HUES64 (cell line): ENCODE measurements at regions not wholly inside any gene's neighbourhood (a gene's known extent, or its start where the extent isn't known, plus 50 kb on each side); places are given as distances from the start of the nearest gene placed in this dataset.

Source experiments
- H3K27ac ChIP-seq: 2 replicates; pipeline ENCODE4 v1.7.0; 2013; ENCODE audit warnings: low read depth, low read length, inconsistent platforms
- H3K27me3 ChIP-seq: 2 replicates; pipeline ENCODE4 v1.6.1; 2013; ENCODE audit warnings: mild to moderate bottlenecking, low read length; ENCODE audit not compliant: insufficient read depth
- H3K36me3 ChIP-seq: 2 replicates; pipeline ENCODE4 v1.6.1; 2013; ENCODE audit warnings: mild to moderate bottlenecking, low read length; ENCODE audit not compliant: insufficient read depth
- H3K4me1 ChIP-seq: 2 replicates; pipeline ENCODE4 v1.6.1; 2013; ENCODE audit warnings: mild to moderate bottlenecking, low read length, moderate library complexity; ENCODE audit not compliant: insufficient read depth
- H3K4me3 ChIP-seq: 2 replicates; pipeline ENCODE4 v1.5.1; 2013; ENCODE audit warnings: mild to moderate bottlenecking, low read length, moderate library complexity
- H3K9ac ChIP-seq: 2 replicates; pipeline ENCODE4 v1.6.1; 2013; ENCODE audit warnings: mild to moderate bottlenecking, low read depth, low read length
- H3K9me3 ChIP-seq: 2 replicates; pipeline ENCODE4 v1.6.1; 2013; ENCODE audit warnings: low read depth, low read length; ENCODE audit not compliant: insufficient read depth
- WGBS: fragments of 150-250, 120-280 bp; methylation state at CpG from one replicate; pipeline ENCODE4 v1.1.7; 2013; ENCODE audit warnings: missing lambda C conversion rate; 5-methylcytosine and 5-hydroxymethylcytosine counted together

DNA sequence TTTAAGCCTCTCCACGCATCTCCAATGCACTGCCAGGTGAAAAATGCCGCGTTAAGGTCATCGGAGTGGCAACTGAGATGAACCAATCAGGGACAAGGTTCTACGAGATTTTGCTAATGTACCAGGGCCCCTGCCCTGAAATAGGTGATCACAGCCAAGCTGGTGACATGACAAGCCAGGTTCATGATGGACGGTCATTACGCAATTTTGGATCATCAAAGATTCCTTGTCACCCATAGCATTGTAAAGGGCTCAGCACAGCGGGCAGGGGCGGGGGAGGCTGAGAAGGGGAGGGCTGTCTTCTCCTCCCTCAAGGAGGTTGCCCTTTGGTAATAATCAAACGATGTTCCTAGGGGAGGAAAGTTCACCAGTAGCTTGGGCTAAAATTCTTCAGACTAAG, 475.5 kb downstream of the NPHP4 start:
- whole genome bisulfite sequencing = 93% methylated on average over 10 of the region's 10 CpGs
- no peaks in the 10 kb centered on the region for H3K27me3 ChIP-seq
- H3K27ac ChIP-seq = no peak overlapping the region
- H3K36me3 ChIP-seq = no peaks in the 10 kb centered on the region
- no peaks in the 10 kb centered on the region for H3K9me3 ChIP-seq
- no peak overlapping the region for H3K9ac ChIP-seq
- no peaks in the 10 kb centered on the region for H3K4me1 ChIP-seq
- no peak overlapping the region for H3K4me3 ChIP-seq

DNA sequence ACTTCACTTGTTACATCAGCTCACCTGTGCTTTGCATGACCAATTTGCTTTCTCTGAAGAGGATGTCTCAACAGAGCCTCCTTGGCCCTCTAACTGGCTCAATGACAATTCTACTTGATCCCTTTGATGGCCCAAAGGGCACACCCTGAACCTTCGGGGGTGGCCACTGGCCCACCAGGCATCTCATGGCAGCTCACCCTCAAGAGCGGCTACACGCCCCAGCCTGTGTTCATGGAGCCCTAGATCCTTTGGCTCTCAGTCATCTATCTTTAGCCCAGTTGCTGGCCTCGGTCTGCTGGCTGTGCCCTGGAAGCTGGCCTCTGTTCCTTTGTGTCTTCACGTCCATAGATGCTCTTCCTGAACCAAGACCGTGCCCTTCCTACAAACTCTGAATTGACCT, 476.7 kb downstream of the NPHP4 start:
- no peak overlapping the region for H3K27ac ChIP-seq
- H3K36me3 ChIP-seq = no peaks in the 10 kb centered on the region
- H3K4me3 ChIP-seq = no peak overlapping the region
- no peaks in the 10 kb centered on the region for H3K4me1 ChIP-seq
- WGBS = 93% methylated on average over 6 of the region's 6 CpGs
- H3K9ac ChIP-seq = no peak overlapping the region
- H3K27me3 ChIP-seq = no peaks in the 10 kb centered on the region
- H3K9me3 ChIP-seq = no peaks in the 10 kb centered on the region

DNA sequence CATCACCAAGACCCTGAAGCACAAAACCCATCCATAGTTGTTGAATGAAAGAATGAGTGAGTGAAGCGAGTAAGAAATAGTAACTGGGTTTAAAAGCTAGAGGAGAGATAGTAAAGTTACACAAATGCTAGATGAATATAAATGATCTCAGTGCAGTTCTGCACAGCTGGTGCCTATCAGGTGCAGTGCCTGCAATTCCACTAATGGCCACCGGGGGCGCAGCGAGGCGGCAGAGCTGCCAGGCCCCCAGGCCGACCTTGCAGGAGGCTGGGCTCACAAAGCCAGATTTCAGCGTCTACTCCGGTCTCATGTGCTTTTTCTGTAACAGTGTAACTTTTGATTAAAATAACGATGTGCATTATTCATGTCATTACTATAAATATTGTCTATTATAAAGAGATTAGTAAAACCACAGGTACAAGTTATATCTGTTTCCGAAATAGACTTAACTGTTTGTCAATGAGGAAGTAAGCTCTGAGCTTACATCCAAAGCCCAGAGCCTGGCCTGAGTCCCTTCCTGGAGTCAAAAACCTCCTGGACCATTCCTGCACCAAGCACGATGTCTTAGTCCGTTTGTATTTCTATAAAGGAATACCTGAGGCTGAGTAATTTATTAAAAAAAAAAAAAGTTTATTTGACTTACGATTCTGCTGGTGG, 477.6 kb downstream of the NPHP4 start:
- Histone ChIP-seq H3K36me3 (no peaks in the 10 kb centered on the region), H3K4me1 (no peaks in the 10 kb centered on the region), H3K27ac (no peak overlapping the region), H3K9me3 (no peaks in the 10 kb centered on the region), H3K9ac (no peak overlapping the region), H3K4me3 (no peak overlapping the region), H3K27me3 (no peaks in the 10 kb centered on the region)
- 38% methylated on average over 11 of the region's 13 CpGs for WGBS

DNA sequence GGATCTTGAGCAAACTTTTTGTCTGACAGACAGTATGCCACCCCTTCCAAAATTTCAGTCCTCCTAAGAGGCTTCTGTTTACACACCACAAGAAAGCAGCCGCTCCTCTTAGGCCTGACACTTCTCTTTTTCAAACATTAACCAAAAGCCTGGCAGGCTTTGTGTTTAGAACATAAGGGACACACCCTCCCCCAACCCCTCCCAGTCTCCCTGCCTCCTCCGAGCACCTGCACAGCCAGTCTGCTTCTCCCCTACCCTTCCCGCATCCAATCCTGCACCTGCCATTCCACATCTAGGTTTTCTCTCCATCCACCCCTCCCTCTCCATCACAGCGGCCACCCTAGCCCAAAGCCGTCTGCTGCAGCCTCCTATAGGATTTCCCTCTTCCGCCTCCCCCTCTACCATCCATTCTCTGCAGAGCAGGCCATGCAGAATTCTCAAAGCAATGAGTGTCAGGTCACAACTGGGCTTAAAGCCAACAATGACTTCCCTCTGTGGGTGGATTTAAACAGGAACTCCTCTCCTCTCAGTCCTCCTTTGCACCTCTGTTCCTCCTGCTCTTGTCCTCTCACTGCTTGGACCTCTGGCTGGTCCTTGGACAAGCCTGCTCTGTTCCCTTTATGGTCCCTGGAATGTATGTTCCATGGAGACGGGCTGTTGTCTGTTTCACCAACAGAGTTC, 478.2 kb downstream of the NPHP4 start:
- Histone ChIP-seq H3K27me3 (no peaks in the 10 kb centered on the region), H3K4me1 (no peaks in the 10 kb centered on the region)

DNA sequence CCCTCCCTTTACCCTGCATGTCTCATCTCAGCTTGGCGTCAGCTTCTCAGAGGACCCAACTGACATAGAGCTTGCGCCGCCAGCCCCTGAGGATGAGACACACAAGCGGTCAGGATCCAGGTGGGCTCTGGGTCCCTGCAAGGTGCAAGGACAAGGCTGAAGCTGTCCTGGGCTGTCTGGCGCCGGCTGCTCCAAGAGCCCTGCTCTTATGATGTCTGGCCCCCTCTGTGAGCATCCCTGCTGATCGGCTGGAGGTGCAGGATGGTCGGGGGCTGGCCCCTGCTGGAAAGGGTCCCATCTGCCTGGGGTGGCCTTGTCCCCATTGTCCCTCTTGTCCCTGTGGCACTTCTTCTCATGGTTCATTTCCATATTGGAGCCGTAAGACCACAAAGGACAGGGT, 479.0 kb downstream of the NPHP4 start:
- H3K27ac ChIP-seq = no peak overlapping the region
- H3K9me3 ChIP-seq = no peaks in the 10 kb centered on the region
- WGBS = 93% methylated on average over 9 of the region's 9 CpGs
- H3K4me3 ChIP-seq = no peak overlapping the region
- no peak overlapping the region for H3K9ac ChIP-seq
- H3K36me3 ChIP-seq = no peaks in the 10 kb centered on the region
- H3K4me1 ChIP-seq = no peaks in the 10 kb centered on the region
- H3K27me3 ChIP-seq = no peaks in the 10 kb centered on the region

More for the DNA sequence above, 478.2 kb downstream of the NPHP4 start:
- Histone ChIP-seq H3K36me3 (no peaks in the 10 kb centered on the region), H3K4me3 (no peak overlapping the region), H3K9ac (no peak overlapping the region), H3K27ac (no peak overlapping the region), H3K9me3 (no peaks in the 10 kb centered on the region)
- WGBS = 87% methylated on average over 7 of the region's 7 CpGs

DNA sequence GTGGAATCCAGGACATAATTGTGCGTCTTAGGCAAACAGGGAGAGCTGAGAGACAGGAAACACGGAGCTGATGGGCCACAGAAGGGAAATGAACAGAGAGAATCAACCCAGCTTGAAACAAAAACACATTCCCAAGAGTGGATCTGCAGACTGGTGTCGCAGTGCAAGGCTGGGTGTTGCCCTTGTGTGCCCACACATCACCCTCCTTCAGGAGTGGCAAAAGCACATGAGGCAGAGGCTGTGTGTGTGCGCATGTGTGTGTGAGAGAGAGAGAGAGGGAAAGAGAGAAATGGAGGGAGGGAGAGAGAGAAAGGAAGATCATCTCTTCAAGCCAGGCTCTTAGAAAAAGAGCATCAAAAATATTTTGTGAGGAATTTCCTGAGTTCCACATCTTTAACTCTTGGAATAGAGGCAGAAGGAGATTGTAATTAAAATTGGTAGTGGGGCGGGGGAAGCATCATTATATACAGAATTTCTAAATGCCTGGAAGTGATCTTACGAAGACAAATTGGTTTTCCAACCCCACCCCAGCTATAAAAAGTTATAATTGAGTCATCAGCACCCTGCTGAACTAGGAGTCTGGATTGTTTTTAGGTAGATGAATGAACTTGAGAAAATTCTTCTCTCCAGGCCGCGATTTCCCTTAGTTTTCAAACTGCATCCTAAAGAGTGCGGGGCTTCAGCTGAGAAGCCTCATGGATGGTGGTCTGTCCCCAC, 480.7 kb downstream of the NPHP4 start:
- Histone ChIP-seq H3K9ac (no peak overlapping the region), H3K4me1 (no peaks in the 10 kb centered on the region), H3K36me3 (no peaks in the 10 kb centered on the region), H3K4me3 (no peak overlapping the region), H3K27ac (no peak overlapping the region), H3K9me3 (no peaks in the 10 kb centered on the region), H3K27me3 (no peaks in the 10 kb centered on the region)
- 91% methylated on average over 7 of the region's 9 CpGs for WGBS

DNA sequence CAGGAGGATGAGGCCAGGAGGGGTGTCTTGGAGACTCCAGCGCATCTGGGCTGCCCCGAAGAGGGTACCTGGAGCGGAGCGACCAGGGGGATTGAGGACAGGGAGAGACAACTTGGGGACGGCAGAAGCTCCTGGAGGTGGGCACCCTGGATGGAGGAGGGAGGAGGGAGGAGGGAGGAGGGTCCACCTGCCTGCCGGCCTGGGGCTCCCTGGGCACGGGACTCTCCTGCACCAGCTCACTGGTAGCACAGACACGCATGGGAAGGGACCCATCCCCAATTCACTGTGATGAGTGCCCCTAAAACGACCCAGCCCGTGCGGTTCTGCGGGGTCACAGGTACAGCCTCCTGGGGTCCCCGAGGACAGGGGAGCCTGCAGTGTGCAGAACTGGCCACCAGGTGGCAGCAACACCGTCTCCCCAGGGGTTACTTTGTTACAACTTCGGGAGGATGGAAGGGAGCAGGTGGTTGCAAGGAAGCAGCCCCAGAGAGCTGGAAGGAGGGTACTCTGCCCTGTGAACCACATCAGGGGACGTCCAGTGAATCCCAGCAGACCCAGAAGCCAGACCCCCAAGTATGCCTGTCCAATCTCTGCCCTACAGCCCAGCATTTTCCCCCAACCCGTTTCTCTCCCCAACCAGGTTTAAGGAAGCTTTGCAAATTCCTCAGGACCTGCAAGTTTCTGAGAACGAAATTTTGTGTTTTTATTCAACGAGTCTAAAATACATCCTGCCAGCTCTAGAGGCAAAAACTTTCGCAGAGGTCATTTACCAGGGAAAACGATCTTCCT, 482.4 kb downstream of the NPHP4 start:
- H3K27me3 ChIP-seq = no peaks in the 10 kb centered on the region
- no peaks in the 10 kb centered on the region for H3K4me1 ChIP-seq
- no peaks in the 10 kb centered on the region for H3K9me3 ChIP-seq
- H3K4me3 ChIP-seq = no peak overlapping the region
- no peak overlapping the region for H3K27ac ChIP-seq
- H3K9ac ChIP-seq = no peak overlapping the region
- no peaks in the 10 kb centered on the region for H3K36me3 ChIP-seq
- WGBS = 48% methylated on average over 21 of the region's 21 CpGs

DNA sequence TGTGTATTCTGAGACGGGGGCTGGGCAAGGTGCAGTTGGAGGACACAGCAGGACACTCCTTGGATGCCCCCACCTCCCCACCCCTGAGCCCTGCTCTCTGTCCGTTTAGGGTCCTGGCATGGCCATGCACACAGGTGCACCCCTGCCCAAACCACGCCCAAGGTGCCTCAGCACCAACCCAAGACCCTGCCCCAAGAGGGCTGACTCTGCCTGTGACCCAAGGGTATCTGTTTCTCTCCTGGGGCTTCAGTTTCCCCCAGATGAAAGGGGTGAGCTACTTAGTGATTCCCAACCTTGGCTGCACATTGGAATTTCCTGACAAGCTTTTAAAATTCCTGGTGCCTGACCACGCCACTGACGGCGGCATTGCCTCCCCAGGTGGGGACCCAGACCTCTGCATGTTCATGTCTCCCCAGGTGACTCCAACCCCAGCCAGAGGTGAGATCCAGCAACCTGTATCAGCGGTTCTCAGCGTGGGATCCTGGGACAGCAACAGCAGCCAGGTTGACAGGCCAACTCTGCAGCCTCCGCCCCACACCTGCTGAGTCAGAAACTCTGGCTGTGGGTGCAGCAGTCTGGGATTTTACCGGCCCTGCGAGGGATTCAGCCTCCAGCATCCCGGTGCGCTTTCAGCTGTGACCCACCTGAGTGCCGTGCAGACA, 483.4 kb downstream of the NPHP4 start:
- WGBS = 89% methylated on average over 14 of the region's 14 CpGs
- H3K27ac ChIP-seq = no peak overlapping the region
- no peaks in the 10 kb centered on the region for H3K36me3 ChIP-seq
- no peak overlapping the region for H3K9ac ChIP-seq
- H3K27me3 ChIP-seq = no peaks in the 10 kb centered on the region
- H3K4me1 ChIP-seq = no peaks in the 10 kb centered on the region
- H3K9me3 ChIP-seq = no peaks in the 10 kb centered on the region
- H3K4me3 ChIP-seq = no peak overlapping the region

DNA sequence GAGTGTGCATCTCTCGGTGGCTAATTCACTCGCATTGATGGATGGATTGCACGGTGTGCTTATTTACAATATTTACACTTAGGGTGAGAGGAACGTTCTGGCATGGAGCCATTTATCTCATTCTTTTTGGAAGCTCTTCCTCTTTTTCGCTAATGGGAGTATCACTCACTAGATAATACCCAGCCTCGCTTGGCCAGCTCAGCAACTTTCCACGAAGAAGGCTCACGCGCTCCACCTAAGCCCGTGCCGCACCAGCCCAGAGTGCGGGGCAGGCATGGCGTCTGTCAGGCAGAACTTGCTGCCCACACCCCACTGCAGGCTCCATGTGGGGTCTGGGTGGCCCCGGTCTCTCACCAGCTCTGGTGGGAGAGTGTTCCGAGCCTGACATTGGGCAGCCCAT, 484.9 kb downstream of the NPHP4 start:
- H3K4me1 ChIP-seq = no peaks in the 10 kb centered on the region
- H3K36me3 ChIP-seq = no peaks in the 10 kb centered on the region
- no peaks in the 10 kb centered on the region for H3K9me3 ChIP-seq
- no peak overlapping the region for H3K9ac ChIP-seq
- no peak overlapping the region for H3K27ac ChIP-seq
- H3K27me3 ChIP-seq = no peaks in the 10 kb centered on the region
- WGBS = 77% methylated on average over 15 of the region's 15 CpGs
- no peak overlapping the region for H3K4me3 ChIP-seq

DNA sequence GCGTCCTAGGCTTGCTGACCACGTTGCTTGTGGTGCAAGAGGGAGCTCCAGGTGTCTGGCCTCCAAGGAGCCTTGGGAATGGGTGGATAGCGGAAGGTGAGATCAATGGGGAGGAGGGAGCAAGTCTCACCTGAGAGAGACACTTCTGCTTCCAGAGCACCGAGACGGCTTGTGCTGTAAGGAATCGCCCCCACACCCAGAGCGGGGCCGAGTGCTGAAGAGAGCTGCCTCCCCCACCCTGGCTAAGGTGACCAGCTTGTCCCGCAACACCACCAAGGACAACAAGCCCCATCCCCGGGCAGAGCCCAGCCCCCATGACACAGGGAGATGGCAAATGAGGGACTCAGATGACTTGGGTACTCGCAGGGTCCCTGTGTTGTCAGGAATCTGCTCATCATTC, 485.6 kb downstream of the NPHP4 start:
- Histone ChIP-seq H3K36me3 (no peaks in the 10 kb centered on the region), H3K9ac (no peak overlapping the region), H3K4me1 (no peaks in the 10 kb centered on the region), H3K9me3 (no peaks in the 10 kb centered on the region), H3K4me3 (no peak overlapping the region), H3K27me3 (no peaks in the 10 kb centered on the region), H3K27ac (no peak overlapping the region)
- 95% methylated on average over 11 of the region's 11 CpGs for WGBS
